ENCODE measurements at regions not wholly inside any gene's neighbourhood (a gene's known extent, or its start where the extent isn't known, plus 50 kb on each side); places are given as distances from the start of the nearest gene placed in this dataset.

DNA sequence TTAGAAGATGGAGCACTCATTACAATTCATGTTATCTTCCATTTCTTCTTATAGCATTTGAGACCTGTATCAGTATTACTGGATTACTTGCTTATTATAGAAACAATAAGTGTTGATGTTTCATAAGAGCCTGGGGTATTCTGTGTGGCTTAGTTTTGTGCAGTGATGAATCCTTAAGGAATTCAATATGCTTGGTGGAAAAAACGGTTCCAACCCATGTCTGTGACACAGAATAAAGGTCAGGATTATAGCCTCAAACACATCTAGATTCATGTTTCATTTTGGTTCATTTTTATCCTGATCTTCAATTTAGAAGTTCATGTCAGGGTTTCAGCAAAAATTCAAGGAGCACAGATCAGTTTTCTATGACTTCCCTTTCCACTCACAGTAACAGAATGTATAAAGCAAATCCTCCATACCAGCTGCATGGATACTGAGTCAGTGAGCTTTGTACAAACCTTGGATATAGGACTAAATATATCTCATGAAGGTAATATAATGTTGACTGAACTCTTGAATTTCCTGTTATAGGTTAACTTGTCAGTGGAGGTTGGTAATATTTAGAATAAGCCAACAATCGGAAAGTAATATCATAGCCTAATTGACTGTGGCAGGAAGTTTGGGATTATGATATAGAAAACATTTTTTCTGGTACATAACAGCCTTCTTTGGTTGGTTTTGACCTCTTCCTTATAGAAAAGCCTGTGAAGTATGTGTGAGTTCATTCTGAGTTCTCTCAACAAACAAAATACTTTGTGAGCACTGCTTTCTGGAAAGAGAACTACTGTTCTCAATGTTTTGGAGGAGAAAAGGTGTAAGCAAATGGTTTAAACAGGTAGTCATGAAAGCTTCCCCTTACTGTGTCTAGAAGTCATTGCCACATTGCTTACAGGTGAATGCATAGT, 218.2 kb upstream of the TPM1 start:
- no peak for DNase-seq

DNA sequence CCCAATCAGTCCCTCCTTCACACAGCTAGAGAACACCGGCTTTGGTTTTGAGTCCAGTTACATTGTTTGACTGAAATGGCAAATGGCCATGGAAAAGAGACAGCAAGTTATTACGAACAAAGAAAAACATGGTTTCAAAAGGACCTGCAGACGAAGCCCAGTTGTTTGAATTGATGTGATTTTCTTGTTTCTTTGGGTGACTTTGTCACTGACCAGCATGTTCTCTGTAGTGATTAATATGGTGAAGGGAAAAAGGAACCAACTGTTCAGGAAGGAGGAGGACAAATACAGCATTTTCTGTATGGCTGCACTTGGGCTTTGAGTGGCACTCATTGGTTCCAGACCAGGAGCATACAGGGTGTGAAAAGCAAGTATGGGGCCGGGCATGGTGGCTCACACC, 217.4 kb upstream of the TPM1 start:
- no peak for DNase-seq

DNA sequence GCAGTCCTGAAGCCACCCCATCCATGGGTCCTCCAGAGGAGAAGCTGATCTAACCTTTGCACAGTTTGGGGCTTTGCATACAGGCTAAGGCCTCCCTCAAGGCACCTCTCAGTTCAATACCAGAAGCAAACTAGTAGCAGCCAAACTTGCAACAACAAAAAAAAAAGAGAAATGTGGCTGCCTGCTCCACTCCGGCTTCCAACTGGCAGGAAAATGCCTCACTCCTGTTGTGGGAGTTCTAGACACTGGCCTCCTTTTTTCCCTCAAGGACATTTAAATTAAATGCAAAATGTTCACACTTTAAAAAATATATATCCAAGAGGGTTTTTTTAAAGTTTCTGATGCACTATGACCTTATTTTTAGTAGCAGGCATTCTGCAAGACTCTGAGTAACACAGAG, 216.0 kb upstream of the TPM1 start:
- no peak for DNase-seq

DNA sequence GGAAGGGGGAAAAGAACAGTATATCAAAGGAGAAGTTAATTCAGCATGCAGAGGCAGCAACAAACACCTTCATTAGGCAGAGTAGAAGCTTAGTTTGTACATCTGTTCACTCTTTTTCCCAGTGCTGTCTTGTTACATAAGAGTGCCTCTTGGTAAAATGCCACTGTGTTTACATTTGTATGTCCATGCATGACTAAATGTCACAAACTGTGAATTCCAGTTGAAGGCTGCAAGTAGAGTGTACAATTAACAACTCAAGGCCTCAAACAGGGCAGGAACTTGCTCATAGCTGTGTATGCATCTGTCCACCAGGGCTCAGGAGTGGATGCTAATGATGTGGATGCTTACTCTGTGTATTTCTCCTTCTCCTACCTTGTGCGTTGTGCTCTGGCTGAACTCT, 214.2 kb upstream of the TPM1 start:
- peak; percentile 57 for DNase-seq

DNA sequence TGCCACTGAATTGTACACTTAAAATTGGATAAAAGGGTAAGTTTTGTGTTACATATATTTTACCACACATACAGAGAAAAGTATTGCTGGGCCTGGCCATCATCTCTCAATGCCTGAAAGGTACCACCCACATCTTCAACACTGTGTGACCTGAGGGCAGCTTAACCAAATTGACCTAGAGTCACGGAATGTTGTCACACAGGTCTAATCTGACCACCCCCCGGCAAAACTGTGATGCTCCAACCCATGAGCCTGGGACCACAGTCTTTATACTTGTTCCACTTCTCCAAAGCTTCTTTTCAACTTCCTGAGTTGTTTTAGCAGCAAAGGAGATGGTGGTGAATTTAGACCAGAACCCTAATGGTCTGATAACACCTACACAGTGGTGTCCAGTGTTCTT, 210.3 kb upstream of the TPM1 start:
- no peak for DNase-seq

DNA sequence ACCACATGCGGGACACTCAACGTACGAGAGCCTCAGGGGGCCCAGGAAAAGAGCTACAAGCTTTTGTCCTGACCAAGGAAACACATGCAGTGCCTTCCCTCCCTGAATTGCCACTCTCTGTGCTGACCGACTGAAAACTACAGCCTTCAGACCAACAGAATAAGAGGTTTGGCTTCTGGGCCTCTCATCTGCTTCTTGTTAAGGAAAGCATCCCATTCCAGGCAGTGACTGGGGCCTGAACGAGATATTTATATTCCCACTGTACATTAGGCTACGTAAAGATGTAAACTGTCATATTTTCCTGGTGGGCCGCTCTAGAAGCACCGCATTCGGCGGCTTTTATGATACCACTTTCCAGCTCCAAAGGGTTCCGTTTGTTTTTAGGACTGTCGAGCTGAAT, 208.9 kb upstream of the TPM1 start:
- no peak for DNase-seq

DNA sequence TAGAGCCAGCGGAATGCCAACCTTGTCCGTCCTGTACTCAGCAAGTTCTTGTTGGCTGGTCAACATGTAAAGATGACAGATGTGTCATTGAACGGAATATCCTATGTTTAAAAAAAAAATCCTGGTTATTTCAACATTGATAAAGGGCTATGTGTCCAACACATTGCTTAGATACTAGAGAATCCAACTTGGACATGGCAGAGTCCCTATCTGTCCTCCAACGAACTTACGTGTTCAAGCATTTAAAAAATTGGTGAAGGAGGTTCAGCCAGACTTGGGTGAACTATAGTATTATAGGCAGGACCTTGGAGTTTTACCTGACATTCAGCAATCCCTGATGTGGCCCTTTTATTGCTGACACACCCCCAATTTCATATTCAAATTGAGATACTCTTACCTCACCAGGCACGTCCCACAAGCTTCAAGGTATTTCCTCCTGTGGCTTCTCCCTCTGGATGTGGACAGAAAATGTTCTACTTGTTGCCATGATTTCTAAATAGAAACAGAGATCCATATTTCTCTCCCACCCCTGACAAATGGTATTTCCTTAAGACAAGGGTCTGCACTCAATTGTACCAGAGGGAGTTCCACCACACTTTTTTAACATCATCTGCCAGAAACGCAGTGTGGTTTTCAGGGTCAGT, 207.7 kb upstream of the TPM1 start:
- no peak for DNase-seq

DNA sequence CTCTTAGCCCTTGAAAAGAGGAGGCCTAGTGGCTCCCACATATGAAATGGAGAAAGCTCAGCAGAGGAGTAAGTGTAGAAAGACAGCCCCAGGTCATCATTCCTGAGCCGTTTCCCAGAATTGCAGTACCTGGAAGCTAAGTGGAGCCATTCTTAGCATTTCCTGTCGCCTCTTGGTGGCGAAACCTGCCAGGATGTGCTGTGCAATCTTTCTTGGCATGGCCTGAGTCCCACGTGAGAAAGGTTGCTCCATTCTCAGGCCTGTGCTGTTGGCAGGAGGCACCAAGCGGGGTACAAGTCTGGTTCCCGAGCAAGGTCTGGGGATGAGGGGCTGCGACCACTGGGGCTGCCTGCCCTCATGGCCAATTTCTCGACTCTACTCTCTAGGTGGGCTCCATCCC, 207.2 kb upstream of the TPM1 start:
- no peak for DNase-seq

DNA sequence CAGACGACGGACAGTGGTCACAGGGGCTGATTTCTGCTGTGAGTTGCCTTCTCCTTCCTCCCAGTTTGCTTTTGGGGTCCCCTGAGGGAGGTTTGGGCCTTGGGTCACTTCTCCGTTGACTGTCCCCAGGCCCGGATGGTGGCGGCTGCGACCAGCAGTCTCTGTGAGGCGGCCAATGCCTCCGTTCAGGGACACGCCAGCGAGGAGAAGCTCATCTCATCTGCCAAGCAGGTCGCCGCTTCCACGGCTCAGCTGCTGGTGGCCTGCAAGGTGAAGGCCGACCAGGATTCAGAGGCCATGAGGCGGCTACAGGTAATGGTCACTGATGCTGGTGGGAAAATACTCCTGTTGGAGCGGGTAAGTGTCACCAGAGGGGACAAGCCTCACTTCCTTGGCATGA, 206.8 kb upstream of the TPM1 start:
- no peak for DNase-seq

DNA sequence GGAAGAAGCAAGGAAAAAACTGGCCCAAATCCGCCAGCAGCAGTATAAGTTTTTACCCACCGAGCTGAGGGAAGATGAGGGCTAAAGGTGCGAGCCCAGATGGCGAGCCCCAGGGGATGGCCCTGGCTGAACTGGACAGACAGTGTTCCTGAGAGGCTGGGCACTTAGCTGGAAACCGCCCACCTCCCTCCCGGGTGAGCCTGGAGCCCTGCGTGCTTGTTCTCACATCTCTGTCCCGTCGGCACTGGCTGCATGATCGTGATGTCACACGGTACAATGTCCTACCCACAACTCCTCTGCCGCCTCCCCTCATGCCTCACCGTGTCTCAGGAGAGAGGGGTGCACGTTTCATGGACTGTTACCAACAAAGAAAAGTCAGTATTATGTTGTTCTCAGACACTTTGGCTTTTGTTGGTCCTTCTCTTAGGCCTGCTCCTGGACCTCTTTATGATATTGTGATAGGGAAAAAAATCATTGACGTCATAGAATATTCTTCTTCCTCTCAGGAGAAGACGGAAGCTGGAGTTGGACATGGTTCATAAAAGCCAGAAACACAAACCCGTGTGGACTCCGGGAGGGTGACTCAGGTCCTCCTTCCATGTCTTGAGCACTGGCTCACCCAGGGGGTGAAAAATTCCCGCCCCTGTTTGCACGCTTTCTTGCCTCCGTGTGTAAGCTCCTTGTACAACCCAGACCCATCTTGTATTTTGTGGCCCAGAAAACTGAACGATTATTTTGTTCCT, 201.8 kb upstream of the TPM1 start:
- no peak for DNase-seq

DNA sequence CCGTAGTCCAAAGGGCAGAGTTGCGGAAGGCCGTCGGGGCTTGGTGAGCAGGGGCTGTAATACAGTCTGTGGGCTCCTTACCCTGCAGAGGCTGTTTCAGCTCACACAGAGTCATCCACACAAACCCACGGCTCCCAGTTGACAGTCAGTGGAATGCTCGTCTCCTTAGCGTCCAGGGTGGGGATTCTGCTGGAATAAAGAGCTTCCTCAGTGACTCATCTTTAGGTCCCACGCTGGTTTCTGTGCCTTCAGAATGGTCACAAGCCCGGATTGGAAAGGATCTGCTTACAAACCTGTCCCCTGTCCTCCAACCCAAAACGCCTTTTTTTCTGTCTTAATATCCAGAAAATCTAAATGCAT, 201.3 kb upstream of the TPM1 start:
- no peak for DNase-seq

DNA sequence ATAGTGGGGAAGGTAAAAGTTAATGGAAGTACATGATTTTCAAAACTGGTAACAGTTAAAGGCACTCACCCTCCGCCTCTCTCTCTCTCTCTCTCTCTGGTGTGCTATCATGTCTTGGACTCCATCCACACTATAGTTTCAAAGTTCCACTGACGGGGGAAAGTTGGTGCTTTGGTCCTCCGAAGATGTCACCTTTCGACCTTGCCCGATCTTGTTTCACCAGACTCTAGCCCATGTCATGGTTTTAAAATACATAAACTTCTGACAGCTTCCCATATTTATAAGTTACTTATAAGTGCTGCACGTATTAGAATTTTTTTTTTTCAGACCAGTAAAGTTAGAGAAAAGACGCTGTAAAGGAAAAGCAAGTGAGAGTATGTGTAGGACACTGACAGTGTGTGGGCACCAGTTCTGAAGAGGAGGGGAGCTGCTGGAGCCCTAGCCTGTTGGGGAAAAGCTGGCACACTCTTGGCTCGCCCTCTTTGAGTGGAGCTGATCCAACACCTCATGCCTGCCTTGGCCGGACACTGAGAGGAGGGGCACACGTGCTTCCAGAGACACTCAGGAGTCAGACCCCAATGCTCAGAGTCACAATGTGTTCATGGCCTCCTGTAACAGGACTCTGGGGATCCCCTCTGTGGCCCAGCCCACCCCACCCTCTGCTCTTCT, 200.5 kb upstream of the TPM1 start:
- DNase-seq, result no peak

DNA sequence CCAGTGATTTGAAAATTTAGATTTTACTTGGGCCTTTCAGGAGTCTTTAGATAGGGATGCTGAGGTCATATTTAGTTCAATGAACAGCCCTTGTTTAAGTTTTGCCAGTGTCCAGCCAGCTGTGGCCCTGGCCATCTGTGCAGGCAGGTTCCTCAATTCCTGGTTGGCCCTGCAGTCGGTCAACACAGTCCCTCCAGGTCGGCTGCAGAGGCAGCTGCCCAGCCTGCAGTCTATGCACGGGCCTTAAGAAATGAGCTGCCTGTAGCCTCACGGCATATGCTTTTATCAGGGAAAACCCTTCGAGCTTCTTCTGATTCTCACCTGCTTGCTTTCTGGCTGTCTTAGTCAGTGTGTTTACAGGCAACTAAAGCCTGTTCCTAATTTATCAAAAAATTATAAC, 199.2 kb upstream of the TPM1 start:
- no peak for DNase-seq

DNA sequence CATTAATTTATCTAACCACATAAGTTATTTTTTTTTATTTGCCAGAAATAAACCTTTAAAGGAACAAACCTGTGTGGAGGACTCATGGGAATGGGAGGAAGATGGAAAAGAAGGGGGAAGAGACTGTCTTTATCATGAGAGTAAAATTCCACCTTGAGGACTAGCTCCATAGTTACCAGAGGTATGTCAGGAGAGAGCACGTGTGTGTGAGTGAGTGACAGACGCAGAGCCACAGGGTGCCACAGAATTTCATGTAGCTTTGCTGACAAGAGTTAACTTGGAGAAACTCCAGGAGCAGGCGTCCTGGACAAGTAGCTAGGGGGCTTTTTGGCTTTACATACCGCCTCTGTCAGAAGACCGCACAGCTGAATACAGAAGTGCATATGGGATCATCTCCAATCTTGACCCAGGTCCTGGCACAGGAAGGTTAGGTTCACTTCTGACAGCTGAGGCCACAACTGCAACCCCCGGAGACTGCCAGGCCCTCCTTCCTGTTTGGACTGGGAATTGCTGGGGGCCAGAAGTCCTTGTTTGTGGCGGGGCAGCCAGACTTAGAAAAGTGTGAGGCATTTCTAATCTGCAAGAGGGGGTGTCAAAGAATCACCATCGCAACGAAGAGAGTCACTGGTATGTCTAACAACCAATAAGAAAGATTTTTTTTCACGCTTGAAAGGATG, 197.8 kb upstream of the TPM1 start:
- DNase-seq, result no peak

DNA sequence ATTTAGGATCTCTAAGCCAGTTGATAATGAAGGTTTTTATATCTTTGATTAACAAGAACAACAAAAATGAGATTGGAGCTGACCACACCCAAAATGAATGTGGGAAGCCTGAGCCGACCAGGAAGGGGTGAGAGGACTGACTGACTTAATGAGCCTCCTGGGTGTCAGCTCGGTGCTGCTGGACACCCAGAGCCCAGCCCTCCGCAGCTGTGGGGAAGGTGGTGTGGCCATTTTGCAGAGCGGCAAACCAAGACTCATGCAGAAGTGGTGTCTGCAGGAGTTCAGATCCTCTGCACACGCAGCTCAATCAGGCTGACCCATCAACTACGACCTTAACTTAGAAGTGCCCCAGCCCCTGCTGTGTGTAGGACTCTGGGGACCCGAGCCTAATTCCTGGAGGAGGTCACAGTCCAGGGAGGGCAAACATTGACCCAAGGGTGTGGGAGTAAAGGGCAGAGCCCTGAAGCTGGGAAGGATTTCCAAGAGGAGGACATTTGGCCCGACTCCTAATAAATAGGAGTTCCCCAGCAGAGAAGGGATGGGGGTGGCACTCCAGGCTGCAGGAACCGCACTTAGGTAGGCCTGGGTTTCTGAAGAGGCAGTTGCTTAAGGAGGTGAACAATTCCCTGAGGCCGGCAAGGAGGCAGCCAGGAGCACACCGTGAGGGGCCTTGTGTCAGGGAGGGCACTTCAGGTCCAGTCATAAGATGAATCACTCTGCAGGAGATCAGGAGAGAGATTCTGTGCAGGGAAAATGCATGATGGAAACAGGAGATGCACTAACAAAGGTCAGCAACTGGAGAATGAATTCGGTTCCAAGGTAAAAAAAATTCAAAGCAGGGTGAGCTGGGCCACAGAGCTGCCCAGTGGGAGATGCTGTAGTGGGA, 197.1 kb upstream of the TPM1 start:
- no peak for DNase-seq

DNA sequence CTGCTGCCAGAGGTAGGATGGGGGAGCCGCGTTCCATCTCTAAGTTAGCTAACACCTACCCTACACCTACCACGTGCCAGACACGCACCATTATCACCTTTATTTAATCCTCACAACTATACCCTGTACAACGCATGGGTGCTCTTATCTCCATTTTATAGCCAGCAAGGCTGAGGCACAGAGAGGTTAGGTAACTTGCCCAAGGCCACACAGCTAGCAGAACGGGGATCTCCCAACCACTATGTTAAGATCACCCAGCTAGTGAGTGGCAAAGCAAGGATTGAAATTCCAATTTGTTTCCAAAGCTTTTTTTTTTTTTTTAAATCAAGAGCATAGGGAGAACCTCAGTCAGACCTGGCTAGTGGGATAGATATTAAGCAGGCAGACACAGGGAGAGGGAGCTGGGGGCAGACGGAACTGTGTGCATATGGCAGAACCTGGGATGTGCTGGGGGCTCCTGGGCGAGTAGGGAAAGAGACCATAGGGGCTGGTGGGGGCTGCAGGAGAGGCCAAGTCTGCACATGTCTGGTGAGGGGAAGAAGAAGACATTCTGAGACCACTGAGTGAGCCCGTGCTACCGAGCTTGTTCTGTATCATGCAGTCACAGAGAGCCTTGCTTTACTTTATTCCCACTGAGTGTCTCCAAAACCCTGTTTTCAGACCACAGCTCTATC, 196.3 kb upstream of the TPM1 start:
- DNase-seq, result no peak

DNA sequence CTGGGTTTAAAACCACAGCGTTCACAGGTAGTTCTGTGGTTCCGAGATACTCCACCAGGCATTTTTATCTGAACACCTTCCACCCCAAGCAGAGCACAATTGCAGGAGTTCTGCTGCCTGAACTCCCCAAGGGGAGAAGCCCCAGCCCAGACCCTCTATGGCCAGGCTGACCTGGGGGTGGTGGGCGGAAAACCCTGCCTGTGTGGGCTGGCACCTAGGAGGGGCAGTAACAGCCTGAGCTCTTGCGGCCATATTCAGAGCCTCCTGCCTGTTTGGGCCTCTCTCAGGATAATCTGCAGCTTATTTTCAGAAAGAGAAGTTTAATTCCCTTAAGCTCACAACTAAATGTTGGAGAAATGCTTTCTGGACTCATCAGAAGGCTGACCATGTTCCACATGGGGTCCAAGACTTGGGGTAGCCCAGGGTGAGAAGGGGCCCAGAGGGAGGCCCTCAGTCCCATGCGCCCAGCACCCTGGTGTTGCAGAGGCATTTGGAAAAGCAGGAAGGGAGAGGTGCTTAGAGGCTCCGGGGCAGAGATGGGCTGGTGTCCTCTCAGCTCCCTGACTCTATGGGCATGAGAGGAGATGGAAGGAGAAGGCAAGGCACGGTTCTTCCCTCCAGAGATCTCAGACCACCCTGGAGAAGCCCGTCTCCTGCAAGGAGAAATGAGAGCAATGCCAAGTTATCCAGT, 195.6 kb upstream of the TPM1 start:
- no peak for DNase-seq

DNA sequence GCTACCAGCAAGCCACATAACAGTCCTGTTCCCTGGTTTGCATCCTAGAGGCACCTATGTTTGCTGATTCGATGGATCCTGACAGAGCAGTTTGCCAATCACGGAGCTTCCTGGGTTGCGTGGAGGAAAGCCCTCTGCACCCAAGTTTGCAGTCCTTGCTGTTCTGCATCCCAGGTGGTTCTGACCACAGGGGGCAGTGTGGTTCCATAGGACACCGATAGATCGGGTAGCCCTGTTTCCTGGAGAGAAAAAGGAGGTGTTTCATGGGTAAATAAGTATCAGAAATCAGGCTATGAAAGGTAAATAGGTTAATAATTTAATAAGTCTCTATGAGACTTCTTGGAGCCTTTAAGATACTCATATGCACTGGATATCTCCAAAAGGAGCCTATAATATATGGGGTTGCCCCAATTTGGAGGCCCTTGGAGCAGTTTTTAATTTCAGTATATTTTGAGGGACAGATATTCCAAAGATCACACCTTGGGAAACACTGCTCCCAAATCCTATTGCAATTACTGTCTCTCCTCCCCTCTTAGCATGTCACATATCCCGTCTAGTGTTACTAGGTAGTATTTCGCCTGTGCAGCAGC, 194.6 kb upstream of the TPM1 start:
- peak; percentile 2 for DNase-seq

DNA sequence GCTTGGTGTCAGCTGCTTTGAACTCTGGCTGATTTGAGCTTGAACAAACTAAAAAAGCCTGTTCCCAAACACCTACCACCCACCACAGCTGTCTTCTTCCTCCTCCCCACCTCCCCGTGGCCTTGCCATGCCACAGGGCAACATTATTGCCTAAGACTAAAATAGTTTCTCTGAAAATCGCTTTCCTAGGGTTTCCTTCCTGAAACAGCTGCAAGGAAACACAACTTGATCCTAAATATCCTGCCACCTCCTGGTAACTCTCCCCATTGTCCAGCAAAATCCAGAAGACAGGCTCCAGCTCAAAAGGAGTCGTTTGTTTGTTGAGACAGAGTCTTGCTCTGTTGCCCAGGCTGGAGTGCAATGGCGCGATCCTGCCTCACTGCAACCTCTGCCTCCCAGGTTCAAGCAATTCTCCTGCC, 193.9 kb upstream of the TPM1 start:
- no peak for DNase-seq

Data from NCI-H345 (cell line).